Endothelial cell of umbilical vein (primary cell): ENCODE measurements at regions not wholly inside any gene's neighbourhood (a gene's known extent, or its start where the extent isn't known, plus 50 kb on each side); places are given as distances from the start of the nearest gene placed in this dataset.

ENCODE experiments used
- BruUV-seq: library from RNA; stranded (reverse); fragments of 400-500 nt; replicated peaks from 2 replicates; lab custom pipeline; 2021; lab: Mats Ljungman, UMichigan
- CTCF ChIA-PET: fragments of 300-600, 350-600 bp; sonication (Branson Sonifier 250); formaldehyde crosslinking; loops from one replicate; lab custom pipeline; 2021; ENCODE audit warnings: antibody characterized with exemption, inconsistent platforms; lab: Charles Lee
- POLR2A ChIA-PET: fragments of 300-600, 350-600 bp; sonication (Branson Sonifier 250); formaldehyde crosslinking; loops from one replicate; lab custom pipeline; 2021; ENCODE audit warnings: antibody characterized with exemption, inconsistent platforms; lab: Charles Lee
- DNase-seq: peaks from one replicate; pipeline ENCODE4 v3.0.0-alpha.2; 2011; ENCODE audit warnings: low read depth, low spot score
- FAIRE-seq: peaks from 2 replicates; lab custom pipeline; 2011; peaks lifted over from hg19 to GRCh38; lab: Jason Lieb, UNC
- H2AFZ ChIP-seq: 2 replicates; pipeline ENCODE4 v1.6.0; 2012; ENCODE audit warnings: low read depth, low read length, control low read depth, inconsistent platforms
- H3K27ac ChIP-seq: 2 replicates; pipeline ENCODE4 v1.5.1; 2011; ENCODE audit warnings: low read depth, mild to moderate bottlenecking, control low read depth, low read length, moderate library complexity; ENCODE audit not compliant: insufficient read depth
- H3K27me3 ChIP-seq, 2 experiments: 2 replicates each; pipeline versions ENCODE4 v1.6.0 to v1.6.1; 2011; ENCODE audit warnings: low read length in 2 of 2, mixed read lengths in 1 of 2; ENCODE audit not compliant: control insufficient read depth in 2 of 2, insufficient read depth in 2 of 2
- H3K36me3 ChIP-seq, 2 experiments: 2 replicates in 1 of 2; 3 replicates in 1 of 2; pipeline ENCODE4 v1.5.1; 2011; ENCODE audit warnings: low read length in 2 of 2, mild to moderate bottlenecking in 1 of 2, moderate library complexity in 1 of 2; ENCODE audit not compliant: control insufficient read depth in 2 of 2, insufficient read depth in 2 of 2; ENCODE audit errors: extremely low read depth in 1 of 2
- H3K4me1 ChIP-seq: 3 replicates; pipeline ENCODE4 v1.5.1; 2011; ENCODE audit warnings: mild to moderate bottlenecking, low read length; ENCODE audit not compliant: control insufficient read depth, insufficient read depth; ENCODE audit errors: extremely low read depth
- H3K4me2 ChIP-seq: 2 replicates; pipeline ENCODE4 v1.6.1; 2011; ENCODE audit warnings: low read length, control low read depth, mixed read lengths; ENCODE audit not compliant: insufficient read depth
- H3K4me3 ChIP-seq, 3 experiments: fragments of 200-600 bp in 1 of 3; sonication (generic), shearing (Covaris generic) in 1 of 3; replicated peaks in 1 of 3; 2 replicates each; pipeline ENCODE4 v1.5.1; 2011 to 2016; ENCODE audit warnings: control low read depth in 3 of 3, low read length in 3 of 3, mild to moderate bottlenecking in 2 of 3, inconsistent platforms in 1 of 3, low read depth in 1 of 3, moderate library complexity in 1 of 3; ENCODE audit not compliant: insufficient read depth in 1 of 3
- H3K79me2 ChIP-seq: 2 replicates; pipeline ENCODE4 v1.6.0; 2012; ENCODE audit warnings: low read length, inconsistent platforms; ENCODE audit not compliant: control insufficient read depth, insufficient read depth
- H3K9ac ChIP-seq: replicated peaks from 2 replicates; pipeline ENCODE3; 2011; ENCODE audit warnings: low read length, control low read depth; ENCODE audit not compliant: insufficient read depth; ENCODE audit errors: extremely low read depth
- H3K9me1 ChIP-seq: replicated peaks from 3 replicates; pipeline ENCODE4 v1.6.0; 2011; ENCODE audit warnings: mild to moderate bottlenecking, low read length; ENCODE audit not compliant: control insufficient read depth, insufficient read depth; ENCODE audit errors: extremely low read depth
- H3K9me3 ChIP-seq: replicated peaks from 2 replicates; pipeline ENCODE4 v1.5.1; 2012; ENCODE audit warnings: low read length, inconsistent platforms; ENCODE audit not compliant: control insufficient read depth, insufficient read depth
- H4K20me1 ChIP-seq: replicated peaks from 2 replicates; pipeline ENCODE3; 2011; ENCODE audit warnings: mild to moderate bottlenecking, low read length; ENCODE audit not compliant: control insufficient read depth, insufficient read depth; ENCODE audit errors: extremely low read depth
- EZH2 ChIP-seq: IDR thresholded peaks from 2 replicates; pipeline ENCODE4 v1.6.1; 2012; ENCODE audit warnings: borderline replicate concordance, low read depth, mild to moderate bottlenecking, moderate library complexity, low read length, inconsistent platforms; ENCODE audit not compliant: severe bottlenecking
- FOS ChIP-seq: IDR thresholded peaks from 2 replicates; pipeline ENCODE4 v1.6.1; 2011; ENCODE audit warnings: mild to moderate bottlenecking, low read length, moderate library complexity, borderline replicate concordance; ENCODE audit not compliant: insufficient read depth
- GATA2 ChIP-seq: IDR thresholded peaks from 2 replicates; pipeline ENCODE4 v1.7.0; 2011; ENCODE audit warnings: low read depth, mild to moderate bottlenecking, moderate library complexity, mixed read lengths, low read length; ENCODE audit not compliant: insufficient read length, insufficient read depth
- JUN ChIP-seq: IDR thresholded peaks from 2 replicates; pipeline ENCODE4 v1.6.1; 2011; ENCODE audit warnings: borderline replicate concordance, low read depth; ENCODE audit not compliant: insufficient read length, insufficient read depth
- MYC ChIP-seq: IDR thresholded peaks from one replicate; pipeline ENCODE4 v1.6.1; 2011; ENCODE audit warnings: mild to moderate bottlenecking, low read depth, low read length
- POLR2A ChIP-seq: IDR thresholded peaks from 2 replicates; pipeline ENCODE4 v1.6.1; 2012; ENCODE audit warnings: low read depth, mild to moderate bottlenecking, control low read depth, low read length
- POLR2AphosphoS5 ChIP-seq: IDR thresholded peaks from 2 replicates; pipeline ENCODE4 v1.6.1; 2012; ENCODE audit warnings: low read depth, mild to moderate bottlenecking, control low read depth, low read length, moderate library complexity; ENCODE audit not compliant: insufficient read depth
- dilution Hi-C: fragments of 300-500 bp; cut with MboI; formaldehyde crosslinking; loops from one replicate; pipeline ENCODE4 v1.15.0; 2019; ENCODE audit warnings: low sequenced_read_pairs; ENCODE audit not compliant: extremely low pct_ligation_motif_present
- intact Hi-C: fragments of 100-400 bp; cut with micrococcal nuclease; formaldehyde crosslinking; loops from one replicate; pipeline ENCODE4 v1.10.0; 2022
- TF ChIP-seq, protein P1 (sequence below), 2 donors: IDR thresholded peaks; 1 replicate in 1 of 2; 2 replicates in 1 of 2; pipeline ENCODE4 v1.5.1; 2011; ENCODE audit warnings: low read length in 2 of 2, mild to moderate bottlenecking in 2 of 2, moderate library complexity in 2 of 2, control low read depth in 1 of 2, inconsistent platforms in 1 of 2, low read depth in 1 of 2; ENCODE audit not compliant: insufficient read depth in 1 of 2; ENCODE audit errors: extremely low read depth in 1 of 2
- TF ChIP-seq, protein P2 (sequence below): IDR thresholded peaks from 2 replicates; pipeline ENCODE4 v1.6.1; 2011; ENCODE audit not compliant: insufficient read depth, insufficient read length

DNA sequence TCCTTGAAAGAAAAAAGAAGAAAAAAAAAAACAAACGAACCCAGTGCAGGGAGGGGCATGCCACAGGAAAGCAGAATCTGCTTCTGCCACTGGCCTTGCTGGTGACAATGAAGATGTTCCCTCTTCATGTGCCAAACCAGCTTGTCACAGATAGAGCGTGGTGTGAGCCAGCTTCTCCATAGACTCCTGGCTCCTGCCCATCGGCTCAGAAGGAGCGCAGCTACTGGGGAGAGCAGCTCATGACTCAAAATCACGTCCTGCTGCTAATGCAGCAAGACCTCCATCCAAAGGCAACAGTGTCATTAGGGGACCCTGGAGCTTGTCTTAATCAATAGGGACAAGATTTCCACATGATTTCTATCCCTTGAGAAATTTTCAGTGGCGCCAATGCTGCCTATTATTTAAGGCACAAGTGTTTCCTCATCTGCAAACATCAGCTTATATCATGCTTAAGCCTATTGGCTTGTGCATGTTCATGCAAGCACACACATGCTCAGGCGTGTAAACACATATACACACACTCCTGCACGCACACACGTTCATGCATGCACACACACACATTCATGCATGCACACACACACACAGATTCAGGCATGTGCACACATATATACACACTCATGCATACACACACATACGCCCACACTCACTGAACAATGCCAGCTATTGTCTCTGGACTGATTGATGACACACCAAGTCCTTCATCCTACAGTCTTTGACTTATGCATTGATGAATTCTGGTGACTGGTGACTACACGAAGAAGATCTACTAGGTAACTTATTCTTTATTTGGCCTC is 682.0 kb upstream of the ID2 start:
- Histone ChIP-seq H3K4me3 (no peak overlapping the region), H3K9me3 (no peaks in the 10 kb centered on the region), H2AFZ (no peak overlapping the region), H4K20me1 (no peaks in the 10 kb centered on the region), H3K4me2 (no peak overlapping the region), H3K27me3 (no peaks in the 10 kb centered on the region), H3K9me1 (no peaks in the 10 kb centered on the region), H3K4me1 (no peaks in the 10 kb centered on the region), H3K36me3 (no peaks in the 10 kb centered on the region), H3K79me2 (no peaks in the 10 kb centered on the region), H3K27ac (no peak overlapping the region), H3K9ac (no peak overlapping the region)
- dilution Hi-C loops = no loop called here
- TF ChIP-seq JUN (no peak), MYC (no peak), POLR2AphosphoS5 (no peak), POLR2A (no peak), GATA2 (no peak), EZH2 (no peak), FOS (no peak)
- TF ChIP-seq, protein P1, sequence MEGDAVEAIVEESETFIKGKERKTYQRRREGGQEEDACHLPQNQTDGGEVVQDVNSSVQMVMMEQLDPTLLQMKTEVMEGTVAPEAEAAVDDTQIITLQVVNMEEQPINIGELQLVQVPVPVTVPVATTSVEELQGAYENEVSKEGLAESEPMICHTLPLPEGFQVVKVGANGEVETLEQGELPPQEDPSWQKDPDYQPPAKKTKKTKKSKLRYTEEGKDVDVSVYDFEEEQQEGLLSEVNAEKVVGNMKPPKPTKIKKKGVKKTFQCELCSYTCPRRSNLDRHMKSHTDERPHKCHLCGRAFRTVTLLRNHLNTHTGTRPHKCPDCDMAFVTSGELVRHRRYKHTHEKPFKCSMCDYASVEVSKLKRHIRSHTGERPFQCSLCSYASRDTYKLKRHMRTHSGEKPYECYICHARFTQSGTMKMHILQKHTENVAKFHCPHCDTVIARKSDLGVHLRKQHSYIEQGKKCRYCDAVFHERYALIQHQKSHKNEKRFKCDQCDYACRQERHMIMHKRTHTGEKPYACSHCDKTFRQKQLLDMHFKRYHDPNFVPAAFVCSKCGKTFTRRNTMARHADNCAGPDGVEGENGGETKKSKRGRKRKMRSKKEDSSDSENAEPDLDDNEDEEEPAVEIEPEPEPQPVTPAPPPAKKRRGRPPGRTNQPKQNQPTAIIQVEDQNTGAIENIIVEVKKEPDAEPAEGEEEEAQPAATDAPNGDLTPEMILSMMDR (IDR thresholded peaks at IDR 0.05; ENCODE audit: extremely low read depth in 1 of 2, insufficient read depth in 1 of 2, low read depth in 1 of 2, low read length in 2 of 2) = no peak
- TF ChIP-seq, protein P2, sequence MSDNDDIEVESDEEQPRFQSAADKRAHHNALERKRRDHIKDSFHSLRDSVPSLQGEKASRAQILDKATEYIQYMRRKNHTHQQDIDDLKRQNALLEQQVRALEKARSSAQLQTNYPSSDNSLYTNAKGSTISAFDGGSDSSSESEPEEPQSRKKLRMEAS = no peak
- CTCF ChIA-PET = no interaction called here
- BruUV-seq = no TSS peak
- intact Hi-C loops = no loop called here
- DNase-seq = no peak
- POLR2A ChIA-PET = no interaction called here
- no peak for FAIRE-seq
